Uterus (tissue), 3 donors: ENCODE measurements at regions not wholly inside any gene's neighbourhood (a gene's known extent, or its start where the extent isn't known, plus 50 kb on each side); places are given as distances from the start of the nearest gene placed in this dataset.

ENCODE experiments used
- DNase-seq, 2 donors: peaks; one replicate each; pipeline ENCODE4 v3.0.0-alpha.2; 2019 to 2020
- H3K27ac ChIP-seq, 2 donors: fragments of 200-600 bp; sonication (generic); 1 replicate in 1 of 2; 2 replicates in 1 of 2; pipeline ENCODE4 v1.5.1; 2016 to 2018
- H3K27me3 ChIP-seq, 2 donors: fragments of 200-600 bp; sonication (generic); one replicate each; pipeline ENCODE4 v1.5.1; 2018 to 2019; ENCODE audit warnings: control low read depth in 1 of 2
- H3K36me3 ChIP-seq, 2 donors: fragments of 200-600 bp; sonication (generic); one replicate each; pipeline ENCODE4 v1.5.1; 2019; ENCODE audit warnings: control low read depth in 1 of 2
- H3K4me1 ChIP-seq, 2 donors: fragments of 200-600 bp; sonication (generic); one replicate each; pipeline ENCODE4 v1.5.1; 2018 to 2019; ENCODE audit warnings: control low read depth in 1 of 2
- H3K4me3 ChIP-seq, 2 donors: fragments of 200-600 bp; sonication (generic); 1 replicate in 1 of 2; 2 replicates in 1 of 2; pipeline ENCODE4 v1.5.1; 2018 to 2019; ENCODE audit warnings: mild to moderate bottlenecking in 1 of 2
- H3K9me3 ChIP-seq, 2 donors: fragments of 200-600 bp; sonication (generic); one replicate each; pipeline ENCODE4 v1.5.1; 2019; ENCODE audit warnings: control low read depth in 1 of 2
- POLR2A ChIP-seq, 2 donors: fragments of 450-650 bp; IDR thresholded peaks; one replicate each; pipeline ENCODE4 v1.6.1; 2016; ENCODE audit warnings: antibody characterized with exemption in 2 of 2, mild to moderate bottlenecking in 1 of 2, moderate library complexity in 1 of 2
- intact Hi-C: fragments of 100-400 bp; cut with DNase I; formaldehyde crosslinking; loops from one replicate; pipeline ENCODE4 v1.15.1; 2023; ENCODE audit warnings: low total_unique reads
- TF ChIP-seq, protein P1 (sequence below), 4 experiments: fragments of 200-600 bp in 2 of 4; fragments of 450-650 bp in 2 of 4; sonication (generic) in 2 of 4; IDR thresholded peaks; one replicate each; pipeline ENCODE4 v1.5.1; 2016 to 2019; ENCODE audit warnings: antibody characterized with exemption in 4 of 4, mild to moderate bottlenecking in 2 of 4, moderate library complexity in 1 of 4
- donor health status: DM: yes; HTN: yes; CAD: no.

DNA sequence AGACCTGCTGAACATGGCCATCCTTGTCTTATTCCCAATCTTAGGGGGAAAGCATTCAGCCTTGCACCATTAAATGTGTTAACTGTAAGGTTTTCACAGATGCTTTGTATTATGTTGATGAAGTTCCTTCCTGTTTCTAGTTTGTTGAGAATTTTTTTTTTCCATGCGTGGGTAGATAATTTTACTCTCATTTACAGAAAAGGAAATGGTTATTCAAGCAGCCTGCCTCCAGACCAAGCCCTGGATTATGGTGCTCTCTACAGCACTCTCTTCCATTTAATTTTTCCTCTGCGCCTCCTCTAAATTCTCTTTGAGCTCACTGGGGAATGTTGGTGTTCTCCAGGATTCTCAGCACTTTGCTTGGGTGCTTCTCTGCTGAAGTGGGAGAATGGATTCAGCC is 179.3 kb upstream of the PZP start:
- H3K9me3 ChIP-seq: no peaks in the 10 kb centered on the region
- intact Hi-C loops: no loop called here

DNA sequence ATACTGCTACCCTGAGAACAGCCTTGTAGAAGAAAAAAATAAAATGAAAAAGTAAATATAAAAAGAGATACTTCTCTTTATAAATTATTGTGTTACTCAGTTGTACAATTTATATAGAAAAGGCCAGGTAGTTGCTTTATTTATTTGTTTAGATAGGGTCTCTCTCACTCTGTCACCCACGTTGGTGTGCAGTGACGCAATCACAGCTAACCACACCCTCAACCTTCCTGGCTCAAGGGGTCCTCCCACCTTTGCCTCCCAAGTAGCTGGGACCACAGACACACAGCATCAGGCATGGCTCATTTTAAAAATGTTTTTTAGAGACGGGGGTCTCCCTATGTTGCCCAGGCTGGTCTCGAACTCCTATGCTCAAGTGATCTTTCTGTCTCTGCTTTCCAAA is 175.4 kb upstream of the PZP start:
- Histone ChIP-seq H3K27me3 (no peaks in the 10 kb centered on the region), H3K4me3 (no peak overlapping the region), H3K9me3 (no peaks in the 10 kb centered on the region), H3K4me1 (no peaks in the 10 kb centered on the region), H3K27ac (no peak overlapping the region), H3K36me3 (no peaks in the 10 kb centered on the region)
- no peak for DNase-seq
- TF ChIP-seq POLR2A (IDR thresholded peaks at IDR 0.05): no peak
- TF ChIP-seq, protein P1, sequence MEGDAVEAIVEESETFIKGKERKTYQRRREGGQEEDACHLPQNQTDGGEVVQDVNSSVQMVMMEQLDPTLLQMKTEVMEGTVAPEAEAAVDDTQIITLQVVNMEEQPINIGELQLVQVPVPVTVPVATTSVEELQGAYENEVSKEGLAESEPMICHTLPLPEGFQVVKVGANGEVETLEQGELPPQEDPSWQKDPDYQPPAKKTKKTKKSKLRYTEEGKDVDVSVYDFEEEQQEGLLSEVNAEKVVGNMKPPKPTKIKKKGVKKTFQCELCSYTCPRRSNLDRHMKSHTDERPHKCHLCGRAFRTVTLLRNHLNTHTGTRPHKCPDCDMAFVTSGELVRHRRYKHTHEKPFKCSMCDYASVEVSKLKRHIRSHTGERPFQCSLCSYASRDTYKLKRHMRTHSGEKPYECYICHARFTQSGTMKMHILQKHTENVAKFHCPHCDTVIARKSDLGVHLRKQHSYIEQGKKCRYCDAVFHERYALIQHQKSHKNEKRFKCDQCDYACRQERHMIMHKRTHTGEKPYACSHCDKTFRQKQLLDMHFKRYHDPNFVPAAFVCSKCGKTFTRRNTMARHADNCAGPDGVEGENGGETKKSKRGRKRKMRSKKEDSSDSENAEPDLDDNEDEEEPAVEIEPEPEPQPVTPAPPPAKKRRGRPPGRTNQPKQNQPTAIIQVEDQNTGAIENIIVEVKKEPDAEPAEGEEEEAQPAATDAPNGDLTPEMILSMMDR (IDR thresholded peaks at IDR 0.05): no peak
- intact Hi-C loops: no loop called here

More for the DNA sequence above, 179.3 kb upstream of the PZP start:
- Histone ChIP-seq H3K4me1 (no peaks in the 10 kb centered on the region), H3K27ac (no peak overlapping the region), H3K4me3 (no peak overlapping the region), H3K27me3 (no peaks in the 10 kb centered on the region), H3K36me3 (no peaks in the 10 kb centered on the region)
- TF ChIP-seq POLR2A (IDR thresholded peaks at IDR 0.05): no peak
- TF ChIP-seq, protein P1 (IDR thresholded peaks at IDR 0.05): no peak
- DNase-seq: no peak

DNA sequence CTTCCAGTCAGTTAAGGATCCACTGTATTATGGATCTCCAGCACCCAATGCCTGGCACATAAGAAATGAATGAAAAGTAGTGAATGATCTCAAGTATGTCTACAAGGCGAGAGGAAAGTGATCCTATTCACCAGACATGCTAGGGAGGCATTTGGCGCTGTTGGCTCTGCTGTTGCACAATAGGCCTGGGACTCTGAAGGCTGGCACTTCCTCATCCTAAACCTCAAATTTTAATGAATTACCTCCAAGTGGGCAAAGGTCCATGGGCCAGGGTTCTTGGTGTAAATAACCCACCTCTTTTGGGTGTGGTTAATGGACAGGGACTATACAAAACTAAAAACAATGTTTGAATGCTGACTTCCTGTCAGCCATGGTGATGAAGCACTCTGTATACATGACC is 173.4 kb upstream of the PZP start:
- intact Hi-C loops: no loop called here
- no peaks in the 10 kb centered on the region for H3K36me3 ChIP-seq
- no peaks in the 10 kb centered on the region for H3K4me1 ChIP-seq
- no peaks in the 10 kb centered on the region for H3K27me3 ChIP-seq
- H3K4me3 ChIP-seq: no peak overlapping the region
- TF ChIP-seq, protein P1 (IDR thresholded peaks at IDR 0.05): no peak
- TF ChIP-seq POLR2A (IDR thresholded peaks at IDR 0.05): no peak
- no peak for DNase-seq
- H3K27ac ChIP-seq: no peak overlapping the region
- H3K9me3 ChIP-seq: no peaks in the 10 kb centered on the region

DNA sequence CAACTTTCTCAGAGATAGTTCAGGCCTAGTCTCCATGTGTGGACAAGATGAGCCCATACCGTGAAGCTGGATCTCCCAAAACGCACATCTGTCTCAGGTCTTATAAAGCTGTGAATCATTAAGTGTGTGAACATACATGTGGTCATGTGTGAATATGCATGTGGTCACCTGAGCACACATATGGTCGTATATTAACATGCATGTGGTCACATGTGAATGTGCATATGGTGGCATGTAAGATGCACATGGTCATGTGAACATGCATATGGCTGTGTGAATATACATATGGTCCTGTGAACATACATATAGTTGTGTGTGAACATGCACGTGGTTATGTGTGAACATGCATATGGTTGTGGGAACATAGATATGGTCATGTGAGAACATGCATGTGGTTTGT is 172.5 kb upstream of the PZP start:
- Histone ChIP-seq H3K9me3 (no peaks in the 10 kb centered on the region), H3K27me3 (no peaks in the 10 kb centered on the region), H3K4me1 (no peaks in the 10 kb centered on the region), H3K4me3 (no peak overlapping the region), H3K36me3 (no peaks in the 10 kb centered on the region), H3K27ac (no peak overlapping the region)
- DNase-seq: no peak
- no peak for TF ChIP-seq POLR2A (IDR thresholded peaks at IDR 0.05)
- TF ChIP-seq, protein P1 (IDR thresholded peaks at IDR 0.05): no peak
- intact Hi-C loops: no loop called here

DNA sequence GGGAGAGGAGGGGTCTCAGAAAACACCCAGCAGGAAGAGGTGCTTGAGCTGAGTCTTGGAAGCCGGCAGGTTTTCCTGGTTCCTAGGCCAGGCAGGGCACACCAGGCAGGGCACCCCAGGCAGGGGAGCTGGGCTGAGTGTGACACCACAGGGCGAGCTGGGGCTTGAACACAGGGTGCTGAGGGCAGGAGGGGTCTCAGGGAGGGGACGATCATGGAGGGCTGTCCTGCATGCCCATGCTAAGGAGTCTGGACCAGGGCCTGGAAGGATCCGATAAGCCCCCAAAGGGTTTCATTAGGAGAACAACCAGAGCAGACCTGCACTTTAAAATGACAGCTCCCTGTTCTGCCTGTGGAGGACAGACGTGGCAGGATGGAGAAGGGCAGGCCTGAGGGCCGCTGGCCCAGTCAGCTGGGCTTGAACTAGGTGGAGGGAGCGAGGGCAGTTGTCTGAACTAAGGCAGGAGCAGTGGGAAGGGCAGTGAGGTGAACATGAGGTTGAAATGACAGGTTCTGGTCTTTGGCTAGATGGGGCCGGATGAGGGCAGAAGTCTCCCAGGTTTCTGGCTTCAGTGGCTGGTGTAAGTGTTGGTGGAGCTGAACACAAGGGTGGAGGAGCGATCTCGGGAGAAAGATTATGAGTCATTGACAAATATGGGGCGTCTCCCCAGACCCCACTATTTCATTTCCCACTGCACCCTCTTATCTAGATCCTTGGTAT is 171.0 kb upstream of the PZP start:
- Histone ChIP-seq H3K27me3 (no peaks in the 10 kb centered on the region), H3K9me3 (no peaks in the 10 kb centered on the region), H3K4me1 (no peaks in the 10 kb centered on the region), H3K4me3 (no peak overlapping the region), H3K27ac (no peak overlapping the region), H3K36me3 (no peaks in the 10 kb centered on the region)
- DNase-seq: no peak
- TF ChIP-seq, protein P1 (IDR thresholded peaks at IDR 0.05): no peak
- no peak for TF ChIP-seq POLR2A (IDR thresholded peaks at IDR 0.05)
- intact Hi-C loops: no loop called here
